HG02981 (cell line): ENCODE measurements at regions not wholly inside any gene's neighbourhood (a gene's known extent, or its start where the extent isn't known, plus 50 kb on each side); places are given as distances from the start of the nearest gene placed in this dataset.

ENCODE experiments used
- ATAC-seq: cut with Tn5 transposase; IDR thresholded peaks from one replicate; pipeline ENCODE4 v1.9.1; 2021; ENCODE audit warnings: mild to moderate bottlenecking, moderate library complexity; ENCODE audit not compliant: unreplicated experiment

GRCh38 chr10:43864656-43865055 is 216.0 kb upstream of the ZNF32 start:
- no peak for ATAC-seq

GRCh38 chr10:43863859-43864591 is 215.3 kb upstream of the ZNF32 start:
- no peak for ATAC-seq

GRCh38 chr10:43863270-43863669 is 214.6 kb upstream of the ZNF32 start:
- ATAC-seq: no peak

DNA sequence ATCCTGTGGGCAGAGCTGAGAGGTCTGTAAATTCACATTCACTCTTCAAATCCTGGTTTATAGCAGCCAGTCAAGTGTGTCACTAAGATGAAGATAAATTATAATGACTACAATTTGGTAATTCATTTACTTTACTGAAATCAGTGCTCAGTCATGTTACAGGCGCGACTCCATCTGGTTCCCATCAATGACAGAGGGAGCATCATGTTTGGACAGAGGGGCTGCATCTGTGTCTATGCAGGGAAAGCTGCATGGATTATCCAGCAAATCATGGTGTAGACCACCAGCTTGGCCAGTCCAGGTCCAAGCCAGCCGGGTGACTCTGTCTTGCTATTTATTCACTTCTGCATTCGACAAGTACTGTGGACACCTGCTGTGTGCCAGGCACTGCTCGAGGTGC is 214.1 kb upstream of the ZNF32 start:
- ATAC-seq: no peak

- ATAC-seq: no peak
Observed at GRCh38 chr10:43861966-43862751, 213.5 kb upstream of the ZNF32 start.

DNA sequence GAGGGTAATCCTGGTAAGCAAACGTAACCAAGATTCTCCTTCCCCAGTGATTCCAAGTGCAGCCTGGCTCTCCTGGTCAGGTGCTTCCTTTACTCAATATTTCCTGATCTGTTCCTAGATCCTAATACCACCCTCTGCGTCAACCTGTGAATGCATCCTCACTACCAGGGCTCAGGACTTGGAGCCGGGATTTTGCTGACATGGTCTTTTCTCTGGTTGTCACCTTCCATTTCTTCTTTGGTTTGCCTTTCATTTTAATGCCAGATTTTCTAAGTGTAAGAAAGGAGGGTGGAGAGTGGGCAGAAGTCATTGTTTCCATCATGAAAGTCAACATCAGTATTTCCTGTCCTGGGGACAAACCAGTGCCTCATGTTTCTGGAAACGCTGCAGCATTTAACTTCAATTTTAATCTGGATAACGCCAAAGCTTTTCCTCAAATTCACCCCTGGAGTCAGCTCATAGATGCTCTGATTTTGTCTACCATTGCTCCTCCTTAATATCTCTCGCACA is 210.4 kb upstream of the ZNF32 start:
- ATAC-seq: no peak

DNA sequence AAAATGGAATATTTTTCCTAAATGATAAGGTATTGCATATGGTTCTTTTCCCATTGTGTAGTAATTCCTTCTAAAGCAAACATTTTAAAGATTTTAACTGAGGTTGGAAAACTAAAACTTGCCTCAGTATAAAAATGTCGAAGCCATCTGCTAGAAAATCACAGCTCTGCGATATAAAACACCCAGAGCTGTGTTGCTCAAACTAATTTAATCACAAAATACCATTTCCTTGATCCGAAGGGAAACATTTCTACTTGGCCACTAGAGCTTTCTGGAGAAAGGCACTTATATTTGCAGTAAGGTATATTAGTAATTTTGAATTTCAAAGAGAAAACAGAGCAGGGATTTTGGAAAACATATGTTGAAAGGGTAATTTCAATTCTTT is 209.2 kb upstream of the ZNF32 start:
- ATAC-seq: no peak

- ATAC-seq: no peak
Observed at GRCh38 chr10:43857206-43857930, 208.7 kb upstream of the ZNF32 start.

GRCh38 chr10:43856299-43856698 is 207.6 kb upstream of the ZNF32 start:
- no peak for ATAC-seq

DNA sequence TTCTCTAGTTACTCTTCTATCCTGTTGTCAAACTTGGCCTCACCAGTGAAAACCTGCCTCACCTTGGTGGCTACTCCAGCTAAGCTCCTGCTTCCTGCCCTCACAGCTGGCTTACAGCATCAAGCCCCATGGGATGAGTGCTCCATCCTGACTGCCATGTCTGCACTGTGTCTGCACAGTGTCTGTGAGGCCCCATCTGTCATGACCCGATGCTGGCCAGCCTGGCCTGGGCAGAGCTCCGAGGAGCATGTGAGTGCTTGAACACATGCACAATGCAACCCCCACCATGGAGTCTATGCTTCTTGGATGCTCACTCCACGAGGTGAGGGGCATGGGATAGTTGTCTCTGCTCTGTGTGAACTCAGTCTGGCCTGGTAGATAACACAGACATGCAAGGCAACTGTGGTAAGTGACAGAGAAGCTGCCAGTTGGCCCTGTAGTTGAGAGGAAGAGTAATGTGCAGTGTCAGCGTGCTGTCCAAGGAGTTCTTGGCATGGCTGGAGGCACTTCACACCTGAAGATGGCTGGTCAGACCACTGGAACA is 207.1 kb upstream of the ZNF32 start:
- ATAC-seq: no peak

DNA sequence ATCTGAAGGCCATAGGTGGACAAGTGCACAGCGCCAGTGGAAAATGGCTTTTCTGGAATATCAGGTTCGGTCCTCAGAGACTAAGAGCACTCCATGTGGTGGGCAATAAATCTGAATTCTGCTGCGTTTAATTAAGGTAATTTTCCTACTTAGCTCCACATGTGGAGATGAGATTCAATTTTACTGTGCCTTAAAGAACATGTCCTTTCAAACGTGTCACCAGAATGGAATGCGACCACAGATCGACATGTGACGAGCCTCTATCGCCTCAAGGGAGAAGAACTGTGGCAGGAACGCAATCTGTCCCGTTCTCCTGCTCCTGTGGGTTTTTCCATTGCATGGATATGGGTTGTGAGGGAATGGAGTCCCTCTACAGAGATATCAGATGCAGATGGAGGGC is 205.3 kb upstream of the ZNF32 start:
- no peak for ATAC-seq

- ATAC-seq: no peak
Observed at GRCh38 chr10:43853369-43853768, 204.7 kb upstream of the ZNF32 start.

- ATAC-seq: no peak
Observed at GRCh38 chr10:43852644-43853214, 204.0 kb upstream of the ZNF32 start.

GRCh38 chr10:43852149-43852548 is 203.5 kb upstream of the ZNF32 start:
- no peak for ATAC-seq

DNA sequence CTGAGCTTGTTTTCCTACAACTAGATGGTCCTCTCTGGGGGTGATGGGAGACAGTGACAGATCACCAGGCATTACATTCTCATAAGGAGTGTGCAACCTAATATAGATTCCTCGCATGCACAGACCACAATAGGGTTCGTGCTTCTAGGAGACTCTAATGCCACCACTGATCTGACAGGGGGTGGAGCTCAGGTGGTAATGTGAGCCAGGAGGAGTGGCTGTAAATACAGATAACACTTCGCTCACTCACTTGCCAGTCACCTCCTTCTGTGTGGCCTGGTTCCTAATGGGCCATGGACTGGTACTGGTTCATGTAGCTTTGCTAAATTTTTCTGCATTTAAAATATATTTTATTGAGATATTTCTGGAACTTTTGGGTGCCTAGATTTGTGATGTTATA is 202.3 kb upstream of the ZNF32 start:
- ATAC-seq: no peak

DNA sequence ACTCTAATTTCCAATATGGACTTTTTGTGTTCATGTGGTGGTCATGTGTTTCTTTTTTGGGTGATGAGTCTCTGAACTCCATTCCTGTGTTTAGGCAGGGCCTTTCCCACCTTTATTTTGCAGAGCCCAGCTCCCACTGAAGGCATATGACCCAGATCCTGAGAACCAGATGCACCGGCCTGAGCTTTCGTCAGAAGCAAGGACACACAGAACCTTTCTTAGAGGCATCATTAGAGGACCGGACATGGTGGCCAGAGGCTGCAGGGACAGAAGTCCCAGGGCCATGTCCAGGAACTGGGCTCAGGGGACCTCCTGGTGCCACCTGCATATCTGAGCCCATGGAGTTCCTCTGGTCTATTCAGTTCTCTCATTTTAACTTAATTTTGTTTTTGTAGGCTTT is 200.9 kb upstream of the ZNF32 start:
- ATAC-seq: no peak

GRCh38 chr10:43846968-43847367 is 198.3 kb upstream of the ZNF32 start:
- ATAC-seq: no peak

- ATAC-seq: no peak
Observed at GRCh38 chr10:43846187-43846680, 197.6 kb upstream of the ZNF32 start.

- no peak for ATAC-seq
Observed at GRCh38 chr10:43845121-43845520, 196.4 kb upstream of the ZNF32 start.

DNA sequence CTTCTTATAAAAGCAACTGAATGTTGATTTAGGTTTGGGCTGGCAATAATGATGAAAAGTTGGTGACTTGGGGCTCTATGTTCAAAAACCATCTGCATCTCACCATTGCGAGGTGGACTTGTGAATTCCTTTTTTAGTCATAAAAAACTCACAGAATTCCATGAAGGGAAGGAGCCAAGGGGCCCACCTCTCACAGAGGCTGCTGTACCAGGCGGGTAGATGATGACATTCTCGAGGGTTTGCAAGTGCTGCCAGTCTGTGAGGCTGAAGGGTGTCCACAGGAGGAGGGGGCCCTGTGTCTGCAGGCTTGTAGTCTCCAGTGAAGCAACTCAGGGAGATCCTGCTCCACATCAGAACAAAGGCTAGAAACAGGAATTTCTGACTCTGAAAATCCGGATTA is 195.5 kb upstream of the ZNF32 start:
- no peak for ATAC-seq
